Smooth muscle cell of the brain vasculature (primary cell): ENCODE measurements at regions not wholly inside any gene's neighbourhood (a gene's known extent, or its start where the extent isn't known, plus 50 kb on each side); places are given as distances from the start of the nearest gene placed in this dataset.

ENCODE experiments used
- DNase-seq: peaks from one replicate; pipeline ENCODE4 v3.0.0-alpha.2; 2012; ENCODE audit warnings: low read depth, low spot score

- no peak for DNase-seq
Observed at GRCh38 chr15:70265466-70265978, 167.8 kb upstream of the TLE3 start.

GRCh38 chr15:70264738-70265465 lies 167.2 kb upstream of the TLE3 start:
- DNase-seq, result no peak

GRCh38 chr15:70264014-70264582 lies 166.4 kb upstream of the TLE3 start:
- no peak for DNase-seq

GRCh38 chr15:70262591-70263274 lies 165.0 kb upstream of the TLE3 start:
- DNase-seq, result no peak

- DNase-seq, result no peak
Observed at GRCh38 chr15:70262171-70262570, 164.5 kb upstream of the TLE3 start.

- DNase-seq, result no peak
Observed at GRCh38 chr15:70261083-70261482, 163.4 kb upstream of the TLE3 start.

- DNase-seq, result no peak
Observed at GRCh38 chr15:70260580-70260979, 162.9 kb upstream of the TLE3 start.

- no peak for DNase-seq
Observed at GRCh38 chr15:70259640-70260508, 162.2 kb upstream of the TLE3 start.

- no peak for DNase-seq
Observed at GRCh38 chr15:70259028-70259424, 161.3 kb upstream of the TLE3 start.

GRCh38 chr15:70258369-70259027 lies 160.8 kb upstream of the TLE3 start:
- no peak for DNase-seq

GRCh38 chr15:70257573-70258248 lies 160.0 kb upstream of the TLE3 start:
- DNase-seq, result no peak

- DNase-seq, result no peak
Observed at GRCh38 chr15:70257047-70257446, 159.3 kb upstream of the TLE3 start.

GRCh38 chr15:70254311-70254869 lies 156.7 kb upstream of the TLE3 start:
- DNase-seq, result no peak

- no peak for DNase-seq
Observed at GRCh38 chr15:70253461-70254156, 155.9 kb upstream of the TLE3 start.

GRCh38 chr15:70252951-70253320 lies 155.2 kb upstream of the TLE3 start:
- DNase-seq, result no peak

- DNase-seq, result no peak
Observed at GRCh38 chr15:70252056-70252950, 154.6 kb upstream of the TLE3 start.

- no peak for DNase-seq
Observed at GRCh38 chr15:70251246-70251990, 153.7 kb upstream of the TLE3 start.
